ENCODE measurements at regions not wholly inside any gene's neighbourhood (a gene's known extent, or its start where the extent isn't known, plus 50 kb on each side); places are given as distances from the start of the nearest gene placed in this dataset.

DNA sequence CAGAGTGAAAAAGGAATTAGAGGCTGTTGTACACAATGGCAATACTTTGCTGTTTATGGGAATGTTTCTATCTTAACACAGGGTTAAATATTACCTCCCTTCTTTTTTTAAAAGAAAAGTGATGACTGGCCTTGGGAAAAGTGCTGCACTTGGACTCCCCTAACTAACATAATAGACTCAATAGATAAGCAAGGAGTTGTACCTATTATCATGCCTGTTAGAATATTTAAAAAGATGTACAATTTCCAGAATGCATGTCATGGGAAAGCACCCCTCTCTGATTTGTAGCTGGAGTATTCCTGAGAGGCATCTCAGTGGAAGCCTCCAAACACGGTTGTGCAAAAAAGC, 79.3 kb upstream of the GPC6 start:
- peak; percentile 60 for DNase-seq
- in situ Hi-C loops (cut with HindIII; ENCODE audit: low pct_ligation_motif_present, low sequenced_read_pairs), result no loop called here
- no peak for TF ChIP-seq CTCF (IDR thresholded peaks at IDR 0.05; ENCODE audit: low read depth, low read length, missing control alignments)
- Histone ChIP-seq H3K4me3 (ENCODE audit: low read depth, low read length) (no peak overlapping the region), H3K27ac (peak overlapping the region; percentile 96), H3K36me3 (replicated peaks) (no peaks in the 10 kb centered on the region), H3K27me3 (replicated peaks) (no peaks in the 10 kb centered on the region)

- no peaks in the 10 kb centered on the region for H3K36me3 ChIP-seq (replicated peaks)
- no peaks in the 10 kb centered on the region for H3K27me3 ChIP-seq (replicated peaks)
- H3K4me3 ChIP-seq (ENCODE audit: low read depth, low read length), result no peak overlapping the region
- in situ Hi-C loops (cut with HindIII; ENCODE audit: low pct_ligation_motif_present, low sequenced_read_pairs), result no loop called here
- no peak for DNase-seq
- peak overlapping the region; percentile 96 for H3K27ac ChIP-seq
- TF ChIP-seq CTCF (IDR thresholded peaks at IDR 0.05; ENCODE audit: low read depth, low read length, missing control alignments), result no peak
Observed at GRCh38 chr13:93147946-93148345, 78.7 kb upstream of the GPC6 start.

DNA sequence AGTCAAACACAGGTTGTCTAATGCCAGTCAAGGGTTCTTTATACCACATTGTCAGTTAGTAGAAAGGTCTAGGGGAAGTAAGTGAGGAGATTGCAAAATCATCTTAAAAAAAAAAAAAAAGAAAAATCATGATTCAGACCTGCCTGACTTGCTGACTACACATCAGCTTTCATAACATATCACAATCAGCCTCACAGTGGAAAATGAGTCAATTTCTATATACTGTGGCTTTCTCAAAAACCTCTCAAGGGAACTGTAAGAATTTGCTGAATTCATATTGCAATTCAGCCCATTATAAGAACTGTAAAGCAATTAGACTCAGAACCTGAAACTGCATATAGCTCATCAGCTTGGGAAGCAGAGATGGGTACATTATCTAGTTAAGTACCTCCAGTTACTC, 75.3 kb upstream of the GPC6 start:
- peak; percentile 63 for DNase-seq
- Histone ChIP-seq H3K36me3 (replicated peaks) (no peaks in the 10 kb centered on the region), H3K27me3 (replicated peaks) (no peaks in the 10 kb centered on the region), H3K27ac (peak overlapping the region; percentile 89), H3K4me3 (ENCODE audit: low read depth, low read length) (no peak overlapping the region)
- in situ Hi-C loops (cut with HindIII; ENCODE audit: low pct_ligation_motif_present, low sequenced_read_pairs), result no loop called here
- TF ChIP-seq CTCF (IDR thresholded peaks at IDR 0.05; ENCODE audit: low read depth, low read length, missing control alignments), result no peak

GRCh38 chr13:93158565-93158964, 68.0 kb upstream of the GPC6 start:
- Histone ChIP-seq H3K36me3 (replicated peaks) (no peaks in the 10 kb centered on the region), H3K27ac (no peak overlapping the region), H3K27me3 (replicated peaks) (no peaks in the 10 kb centered on the region), H3K4me3 (ENCODE audit: low read depth, low read length) (no peak overlapping the region)
- TF ChIP-seq CTCF (IDR thresholded peaks at IDR 0.05; ENCODE audit: low read depth, low read length, missing control alignments), result no peak
- DNase-seq, result no peak
- in situ Hi-C loops (cut with HindIII; ENCODE audit: low pct_ligation_motif_present, low sequenced_read_pairs), result no loop called here

DNA sequence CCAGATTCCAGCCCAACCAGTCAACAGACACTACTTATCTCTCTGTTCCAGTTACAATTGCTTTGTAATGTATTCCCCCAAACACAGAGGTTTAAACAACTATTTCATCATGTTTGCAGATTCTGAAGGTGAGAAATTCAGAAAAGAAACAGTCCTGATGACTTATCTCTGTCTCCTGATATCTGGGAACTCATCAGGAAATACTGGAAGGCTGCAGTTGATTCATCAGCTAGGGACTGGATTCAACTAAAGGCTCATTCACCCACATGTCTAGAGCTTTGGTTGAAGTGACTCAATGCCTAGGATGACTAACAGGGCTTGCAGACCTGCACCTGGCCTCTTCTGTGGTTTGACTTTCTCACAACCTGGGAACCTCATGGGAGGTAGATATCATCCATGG, 56.6 kb upstream of the GPC6 start:
- in situ Hi-C loops (cut with HindIII; ENCODE audit: low pct_ligation_motif_present, low sequenced_read_pairs), result no loop called here
- no peak for TF ChIP-seq CTCF (IDR thresholded peaks at IDR 0.05; ENCODE audit: low read depth, low read length, missing control alignments)

DNA sequence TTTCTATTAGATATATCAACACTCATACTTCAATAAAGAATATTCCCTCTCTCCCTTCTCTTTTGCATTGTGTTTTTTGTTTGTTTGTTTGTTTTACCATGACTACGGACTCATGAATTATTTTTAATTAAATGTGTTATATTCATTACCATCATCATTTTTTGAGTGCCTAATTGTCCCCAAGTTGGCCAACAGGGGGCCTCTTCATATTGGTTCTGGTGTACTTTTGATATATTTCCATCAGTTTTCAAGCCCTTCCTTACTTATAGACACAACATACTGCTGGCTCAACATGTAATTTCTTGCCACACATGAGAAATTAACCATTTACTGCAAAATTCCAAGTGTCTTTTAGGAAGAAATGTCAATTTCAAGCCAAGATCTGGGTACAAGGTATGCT, 54.5 kb upstream of the GPC6 start:
- in situ Hi-C loops (cut with HindIII; ENCODE audit: low pct_ligation_motif_present, low sequenced_read_pairs), result no loop called here
- no peaks in the 10 kb centered on the region for H3K36me3 ChIP-seq (replicated peaks)
- no peak for DNase-seq
- peak; percentile 40 for TF ChIP-seq CTCF (IDR thresholded peaks at IDR 0.05; ENCODE audit: low read depth, low read length, missing control alignments)
- no peak overlapping the region for H3K4me3 ChIP-seq (ENCODE audit: low read depth, low read length)
- no peak overlapping the region for H3K27ac ChIP-seq
- H3K27me3 ChIP-seq (replicated peaks), result no peaks in the 10 kb centered on the region

More for the DNA sequence above, 56.6 kb upstream of the GPC6 start:
- peak overlapping the region; percentile 69 for H3K27ac ChIP-seq
- no peak overlapping the region for H3K4me3 ChIP-seq (ENCODE audit: low read depth, low read length)
- H3K36me3 ChIP-seq (replicated peaks), result no peaks in the 10 kb centered on the region
- H3K27me3 ChIP-seq (replicated peaks), result no peaks in the 10 kb centered on the region
- peak; percentile 94 for DNase-seq

Data from brain microvascular endothelial cell (primary cell).